Stimulated activated CD8-positive, alpha-beta memory T cell treated with anti-CD3 and anti-CD28 coated beads, Interleukin-15, amount 100 ng/mL, for 4 hours (primary cell): ENCODE measurements at regions not wholly inside any gene's neighbourhood (a gene's known extent, or its start where the extent isn't known, plus 50 kb on each side); places are given as distances from the start of the nearest gene placed in this dataset.
"Not testable (repeated sequence)": the region's sequence is repeated elsewhere in the genome, so short reads cannot be mapped to it uniquely, and the experiment has no call there.

Source experiments
- DNase-seq, 2 donors: peaks; one replicate each; pipeline ENCODE4 v3.0.0-alpha.2; 2020; ENCODE audit warnings: low read depth in 2 of 2

- no peak for DNase-seq
Observed at GRCh38 chr10:9828110-9828509, 1189.6 kb upstream of the CELF2 start.

GRCh38 chr10:9833942-9834341, 1183.7 kb upstream of the CELF2 start:
- no peak for DNase-seq

GRCh38 chr10:9834434-9834833, 1183.2 kb upstream of the CELF2 start:
- DNase-seq, result no peak

GRCh38 chr10:9845075-9845474, 1172.6 kb upstream of the CELF2 start:
- DNase-seq, result no peak

GRCh38 chr10:9848278-9848677, 1169.4 kb upstream of the CELF2 start:
- DNase-seq, result no peak

DNA sequence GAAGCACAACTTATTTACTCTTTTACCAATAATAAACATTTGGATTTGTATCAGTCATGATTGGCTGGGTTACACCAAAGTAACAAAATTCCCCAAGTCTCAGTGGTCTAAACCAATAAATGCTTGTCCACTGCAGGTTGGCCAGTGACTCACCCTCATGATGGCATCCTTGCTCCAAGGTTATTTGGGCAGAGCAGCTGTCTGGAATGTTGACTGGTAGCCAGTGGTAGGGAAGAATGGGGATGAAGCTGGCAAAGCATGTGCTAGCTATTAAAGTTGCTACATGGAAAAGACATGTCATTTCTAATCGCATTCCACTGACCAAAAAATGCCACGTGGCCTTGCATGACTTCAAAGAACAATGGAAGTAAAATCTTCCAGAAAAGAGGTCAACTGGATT, 1168.7 kb upstream of the CELF2 start:
- no peak for DNase-seq

DNA sequence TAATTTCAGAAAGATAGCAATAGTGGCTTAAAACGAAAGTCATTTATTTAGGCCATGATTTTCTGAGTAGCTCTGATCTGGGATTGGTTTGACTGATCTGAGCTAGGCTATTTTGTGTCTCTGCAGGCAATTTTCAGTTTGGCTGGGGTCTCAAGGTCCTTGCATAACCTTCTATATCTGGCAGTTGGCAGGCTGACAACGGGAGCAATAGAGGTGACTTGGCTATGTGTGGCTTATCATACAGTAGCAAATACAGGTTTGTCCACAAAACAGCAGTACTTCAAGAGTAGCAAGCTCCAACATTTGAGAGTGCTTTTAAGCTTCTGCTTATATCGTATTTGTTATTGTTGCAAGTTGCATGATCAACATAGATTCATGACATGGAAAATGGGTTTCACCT, 1167.3 kb upstream of the CELF2 start:
- DNase-seq, result no peak

DNA sequence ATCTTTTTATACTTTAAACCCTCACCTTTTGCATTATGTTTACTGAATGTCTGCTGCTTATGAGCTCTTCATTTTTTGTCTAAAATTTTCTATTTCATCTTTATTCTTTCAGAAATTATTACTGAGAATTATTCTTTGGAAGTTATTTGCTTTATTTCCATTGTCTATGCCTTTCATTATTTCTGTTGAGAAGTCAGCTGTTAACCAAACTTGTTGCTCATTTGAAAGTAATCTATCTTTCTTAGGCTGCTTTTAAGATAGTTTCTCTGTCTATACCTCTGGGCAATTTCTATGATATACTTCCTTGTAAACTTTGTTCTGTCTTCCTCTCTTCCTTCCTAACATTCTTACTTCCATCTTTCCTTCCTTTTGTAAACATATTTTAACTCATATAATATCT, 1165.9 kb upstream of the CELF2 start:
- no peak for DNase-seq

GRCh38 chr10:9853405-9854355, 1164.0 kb upstream of the CELF2 start:
- DNase-seq, result no peak

DNA sequence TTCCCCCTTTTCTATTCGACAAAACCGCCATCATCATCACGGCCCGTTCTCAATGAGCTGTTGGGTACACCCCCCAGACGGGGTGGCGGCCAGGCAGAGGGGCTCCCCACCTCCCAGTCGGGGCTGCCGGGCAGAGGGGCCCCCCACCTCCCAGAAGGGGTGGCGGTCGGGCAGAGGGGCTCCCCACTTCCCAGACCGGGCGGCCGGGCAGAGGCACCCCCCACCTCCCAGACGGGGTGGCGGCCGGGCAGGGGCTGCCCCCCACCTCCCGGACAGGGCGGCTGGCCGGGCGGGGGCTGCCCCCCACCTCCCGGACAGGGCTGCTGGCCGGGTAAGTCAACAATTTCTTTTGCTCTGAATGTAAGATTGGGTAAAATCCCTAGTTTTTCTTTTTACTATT, 1162.2 kb upstream of the CELF2 start:
- DNase-seq, result not testable (repeated sequence)

- DNase-seq, result no peak
Observed at GRCh38 chr10:9858816-9859215, 1158.9 kb upstream of the CELF2 start.

- no peak for DNase-seq
Observed at GRCh38 chr10:9860045-9860444, 1157.6 kb upstream of the CELF2 start.

DNA sequence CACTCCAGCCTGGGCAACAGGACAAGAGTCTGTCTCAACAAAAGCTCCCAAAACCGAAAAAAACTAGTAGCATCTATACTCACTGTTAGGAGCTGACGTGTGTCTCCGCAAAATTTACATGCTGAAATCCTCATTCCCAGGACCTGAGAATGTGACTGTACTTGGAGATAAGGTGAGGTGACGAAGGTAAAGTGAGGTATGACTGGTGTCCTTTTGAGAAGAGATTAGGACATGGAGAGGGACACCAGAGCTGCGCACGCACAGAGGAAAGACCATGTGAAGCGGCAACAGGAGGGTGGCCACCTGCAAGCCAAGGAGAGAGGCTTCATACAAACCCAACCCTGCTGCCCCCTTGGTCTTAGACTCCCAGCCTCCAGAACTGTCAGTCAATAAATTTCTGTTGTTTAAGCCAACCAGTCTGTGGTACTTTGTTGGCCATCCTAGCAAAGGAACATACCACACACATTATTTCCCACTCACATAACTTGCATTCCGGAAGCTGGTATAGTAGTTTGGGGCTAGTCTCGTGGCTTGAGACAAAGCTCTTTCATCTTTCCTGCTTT, 1154.0 kb upstream of the CELF2 start:
- no peak for DNase-seq

DNA sequence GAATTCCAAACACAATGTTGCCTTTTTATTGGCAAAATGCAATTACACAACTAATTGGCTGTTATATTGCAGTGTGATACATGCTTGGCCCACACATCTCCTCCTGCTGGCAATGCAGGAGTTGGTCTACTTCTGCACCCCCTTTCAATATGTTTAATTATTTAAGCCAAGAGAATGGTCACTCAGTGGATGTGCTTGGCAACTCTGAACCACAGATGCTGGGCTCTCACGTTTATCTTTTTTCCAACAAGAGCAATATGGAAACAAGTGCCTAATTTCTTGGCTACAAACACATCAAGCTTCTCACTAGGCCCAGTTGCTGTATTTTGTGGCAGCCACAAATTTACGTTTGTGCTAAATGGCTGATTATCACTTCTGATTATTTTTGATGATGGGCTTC, 1149.2 kb upstream of the CELF2 start:
- no peak for DNase-seq

DNA sequence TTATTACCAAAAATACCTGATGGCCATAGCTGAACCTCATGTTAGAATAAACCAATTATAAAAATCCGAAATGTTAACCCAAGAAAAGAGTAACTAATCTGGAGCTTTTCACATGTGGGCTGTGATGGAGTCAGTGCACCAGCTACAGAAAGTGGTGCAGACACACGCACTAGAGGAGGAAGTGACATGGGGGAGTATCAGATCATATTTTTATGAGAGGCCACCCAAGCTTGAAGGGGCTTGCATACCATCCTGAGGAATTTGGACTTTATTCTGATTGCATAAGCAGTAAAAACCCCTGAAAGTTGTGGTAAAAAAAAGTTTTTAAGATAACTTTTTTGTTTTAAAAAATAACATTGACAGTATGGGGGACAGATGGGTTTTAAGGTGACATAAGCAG, 1148.5 kb upstream of the CELF2 start:
- DNase-seq, result no peak

DNA sequence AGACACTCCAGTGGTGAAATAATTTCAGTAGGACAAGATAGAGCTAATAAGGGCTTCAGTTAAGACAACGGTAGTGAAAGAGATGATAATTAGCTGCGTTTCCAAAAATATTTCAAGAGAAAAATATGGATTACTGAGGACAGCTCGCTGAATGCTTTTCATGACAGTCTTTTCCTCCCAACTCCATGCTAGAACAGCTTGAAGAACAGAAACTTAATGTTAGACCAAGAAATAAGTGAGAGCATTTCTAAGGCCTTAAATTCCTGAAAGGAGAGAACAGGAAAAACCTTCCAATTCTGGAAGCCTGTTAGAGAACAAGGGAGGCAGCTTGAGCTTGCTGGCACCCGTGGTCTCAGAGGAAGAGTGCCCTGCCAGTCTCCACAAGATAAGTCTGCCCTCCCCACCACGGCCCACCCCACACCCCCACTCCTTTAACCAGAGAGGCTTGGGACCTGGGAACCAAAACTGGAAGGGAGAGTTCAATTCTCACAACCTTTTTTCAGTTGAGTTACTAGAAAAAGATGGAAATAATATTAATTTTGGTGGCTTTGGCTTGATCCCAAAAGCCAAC, 1148.0 kb upstream of the CELF2 start:
- DNase-seq, result no peak

DNA sequence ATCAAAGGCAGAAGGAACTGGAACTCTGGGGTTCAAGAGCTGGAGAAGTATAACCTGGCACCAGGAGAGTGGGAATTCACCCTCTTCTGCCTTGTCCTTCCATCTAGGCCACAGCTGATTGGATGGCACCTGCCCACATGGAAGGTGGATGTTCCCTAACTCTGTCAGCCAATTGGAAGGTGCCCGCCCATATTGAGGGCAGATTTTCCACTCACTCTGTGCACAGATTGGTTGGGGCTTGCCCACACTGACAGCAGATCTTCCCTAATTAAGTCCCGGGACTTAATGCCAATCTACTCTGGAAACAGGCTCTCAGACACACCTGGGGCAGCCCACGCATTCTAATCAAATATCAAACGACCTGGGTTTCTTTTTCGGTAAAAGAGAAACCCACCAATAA, 1142.3 kb upstream of the CELF2 start:
- DNase-seq, result no peak

- no peak for DNase-seq
Observed at GRCh38 chr10:9877978-9878377, 1139.7 kb upstream of the CELF2 start.

DNA sequence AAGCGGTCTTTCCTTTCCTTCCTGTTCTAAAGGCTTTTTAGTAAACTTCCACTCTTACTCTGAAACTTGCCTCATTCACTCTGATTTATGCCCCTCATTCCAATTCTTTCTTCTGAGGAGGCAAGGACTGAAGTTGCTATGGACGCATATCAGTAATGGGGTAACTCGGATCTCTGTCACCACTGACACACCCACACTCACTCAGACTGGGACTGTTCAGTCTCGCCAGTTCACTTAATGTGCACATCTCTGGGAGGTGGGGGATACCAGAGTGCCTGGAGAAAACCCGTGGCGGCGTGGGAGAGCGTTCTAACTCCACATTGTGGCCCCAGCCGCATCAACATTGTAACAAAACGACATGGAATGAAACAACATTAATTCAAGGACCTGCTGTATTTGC, 1139.3 kb upstream of the CELF2 start:
- DNase-seq, result no peak

DNA sequence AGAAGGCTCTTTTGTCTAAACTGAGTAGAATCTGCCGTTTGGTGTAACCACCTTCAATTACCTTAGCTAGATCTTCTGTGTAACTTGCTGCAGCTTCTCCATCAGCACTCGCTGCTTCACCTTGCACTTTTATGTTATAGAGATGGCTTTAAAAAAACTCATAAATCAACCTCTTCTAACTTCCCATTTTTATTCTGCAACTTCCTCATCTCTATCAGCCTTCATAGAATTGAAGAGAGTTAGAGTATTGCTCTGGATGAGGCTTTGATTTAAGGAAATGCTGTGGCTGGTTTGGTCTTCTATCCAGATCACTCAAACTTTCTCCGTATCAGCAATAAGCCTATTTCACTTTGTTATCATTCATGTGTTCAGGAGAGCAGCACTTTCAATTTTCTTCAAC, 1131.9 kb upstream of the CELF2 start:
- no peak for DNase-seq

DNA sequence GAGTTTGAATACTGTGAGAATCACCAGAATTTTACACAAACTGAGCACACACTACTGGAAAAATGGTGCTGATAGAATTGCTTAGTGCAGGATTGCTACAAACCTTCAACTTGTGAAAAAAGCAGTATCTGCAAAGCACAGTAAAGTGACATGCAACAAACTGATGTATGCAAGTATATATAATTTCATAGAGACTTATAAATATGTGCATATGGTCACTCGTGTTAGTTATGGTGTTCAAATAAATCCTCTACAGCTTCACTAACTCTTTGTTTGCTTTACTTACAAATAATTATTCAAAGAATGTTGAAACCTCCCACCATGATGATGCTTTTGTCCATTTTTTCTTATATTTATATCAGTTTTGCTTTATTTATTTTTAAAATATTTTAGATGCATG, 1130.9 kb upstream of the CELF2 start:
- no peak for DNase-seq

DNA sequence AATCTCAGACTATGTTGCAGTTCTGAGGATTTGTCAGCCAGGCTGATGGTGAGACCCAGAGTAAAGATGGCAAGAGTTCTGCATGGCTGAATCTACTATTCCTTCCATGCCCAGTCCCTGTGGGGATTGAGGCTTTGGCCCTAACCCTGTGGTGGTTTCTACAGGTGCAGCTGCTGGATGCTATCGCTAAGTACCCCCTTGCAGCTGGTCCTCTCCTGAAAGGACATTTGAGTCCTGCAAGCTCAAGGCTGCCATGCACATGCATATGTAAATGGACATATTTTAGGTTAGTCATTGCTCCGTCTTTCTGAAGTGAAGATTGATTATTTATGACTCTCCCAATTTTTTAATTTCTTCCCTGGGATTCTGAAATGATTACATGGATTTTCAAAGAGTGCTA, 1122.2 kb upstream of the CELF2 start:
- no peak for DNase-seq

GRCh38 chr10:9895981-9896380, 1121.7 kb upstream of the CELF2 start:
- DNase-seq, result no peak
